MV-4-11 (cell line): ENCODE measurements at regions not wholly inside any gene's neighbourhood (a gene's known extent, or its start where the extent isn't known, plus 50 kb on each side); places are given as distances from the start of the nearest gene placed in this dataset.
"Not testable (repeated sequence)": the region's sequence is repeated elsewhere in the genome, so short reads cannot be mapped to it uniquely, and the experiment has no call there.

Experiments
- DNase-seq: peaks from one replicate; lab custom pipeline; 2025; lab: John Stamatoyannopoulos, UW

GRCh38 chr14:106663805-106664410 is 1137.5 kb downstream of the TMEM121 start:
- peak; percentile 3 for DNase-seq

GRCh38 chr14:106665814-106666213 is 1139.4 kb downstream of the TMEM121 start:
- no peak for DNase-seq

GRCh38 chr14:106666341-106666740 is 1140.0 kb downstream of the TMEM121 start:
- no peak for DNase-seq

GRCh38 chr14:106670011-106670410 is 1143.6 kb downstream of the TMEM121 start:
- DNase-seq: no peak

- DNase-seq: not testable (repeated sequence)
These were observed 1147.7 kb downstream of the TMEM121 start for GRCh38 chr14:106674093-106674492.

- not testable (repeated sequence) for DNase-seq
These were observed 1148.2 kb downstream of the TMEM121 start for GRCh38 chr14:106674509-106675125.

- DNase-seq: not testable (repeated sequence)
These were observed 1149.3 kb downstream of the TMEM121 start for GRCh38 chr14:106675716-106676115.

GRCh38 chr14:106679776-106680175 is 1153.4 kb downstream of the TMEM121 start:
- no peak for DNase-seq

- DNase-seq: no peak
These were observed 1154.8 kb downstream of the TMEM121 start for GRCh38 chr14:106681161-106681560.

GRCh38 chr14:106681568-106681967 is 1155.2 kb downstream of the TMEM121 start:
- no peak for DNase-seq

GRCh38 chr14:106683631-106684030 is 1157.2 kb downstream of the TMEM121 start:
- no peak for DNase-seq

- no peak for DNase-seq
These were observed 1160.2 kb downstream of the TMEM121 start for GRCh38 chr14:106686533-106686932.

- DNase-seq: no peak
These were observed 1164.0 kb downstream of the TMEM121 start for GRCh38 chr14:106690333-106690891.

- peak; percentile 76 for DNase-seq
These were observed 1165.4 kb downstream of the TMEM121 start for GRCh38 chr14:106691601-106692291.

GRCh38 chr14:106694638-106695393 is 1168.4 kb downstream of the TMEM121 start:
- DNase-seq: peak; percentile 76

- DNase-seq: peak; percentile 83
These were observed 1172.4 kb downstream of the TMEM121 start for GRCh38 chr14:106698620-106699267.

- DNase-seq: not testable (repeated sequence)
These were observed 1177.3 kb downstream of the TMEM121 start for GRCh38 chr14:106703651-106704050.

GRCh38 chr14:106706488-106706887 is 1180.1 kb downstream of the TMEM121 start:
- DNase-seq: not testable (repeated sequence)

GRCh38 chr14:106710187-106710586 is 1183.8 kb downstream of the TMEM121 start:
- not testable (repeated sequence) for DNase-seq

- not testable (repeated sequence) for DNase-seq
These were observed 1186.1 kb downstream of the TMEM121 start for GRCh38 chr14:106712513-106712912.
